ENCODE measurements at regions not wholly inside any gene's neighbourhood (a gene's known extent, or its start where the extent isn't known, plus 50 kb on each side); places are given as distances from the start of the nearest gene placed in this dataset.

DNA sequence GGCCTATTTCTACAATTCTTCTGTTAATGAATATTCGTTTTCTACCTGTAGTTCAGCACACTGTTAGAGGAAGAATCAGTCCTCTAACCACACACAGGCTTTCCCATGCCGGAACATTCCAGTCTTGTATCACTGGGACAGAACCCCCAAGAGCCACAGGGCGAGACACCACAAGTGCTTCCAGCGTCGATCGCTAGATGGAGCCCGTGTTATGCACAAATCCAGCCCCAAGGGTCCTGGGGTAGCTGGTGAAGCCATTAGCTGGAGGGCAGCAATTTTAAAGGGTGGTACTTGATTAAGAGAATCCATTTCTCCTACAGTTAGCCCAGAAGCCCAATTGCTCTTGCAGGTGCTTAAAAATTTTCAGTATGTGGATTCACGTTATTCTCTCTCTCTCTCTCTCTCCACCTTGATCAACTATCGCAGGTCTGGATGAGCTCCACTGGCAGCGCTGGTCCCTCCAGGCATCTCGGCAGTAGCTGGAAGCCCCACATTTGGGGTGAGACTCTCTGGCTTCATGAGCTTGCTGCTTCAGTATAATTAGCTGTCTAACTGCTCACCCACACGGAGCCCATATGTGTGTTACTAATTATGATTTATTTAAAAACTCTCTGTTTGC lies 148.2 kb upstream of the SNX19 start:
- TF ChIP-seq, protein P1, sequence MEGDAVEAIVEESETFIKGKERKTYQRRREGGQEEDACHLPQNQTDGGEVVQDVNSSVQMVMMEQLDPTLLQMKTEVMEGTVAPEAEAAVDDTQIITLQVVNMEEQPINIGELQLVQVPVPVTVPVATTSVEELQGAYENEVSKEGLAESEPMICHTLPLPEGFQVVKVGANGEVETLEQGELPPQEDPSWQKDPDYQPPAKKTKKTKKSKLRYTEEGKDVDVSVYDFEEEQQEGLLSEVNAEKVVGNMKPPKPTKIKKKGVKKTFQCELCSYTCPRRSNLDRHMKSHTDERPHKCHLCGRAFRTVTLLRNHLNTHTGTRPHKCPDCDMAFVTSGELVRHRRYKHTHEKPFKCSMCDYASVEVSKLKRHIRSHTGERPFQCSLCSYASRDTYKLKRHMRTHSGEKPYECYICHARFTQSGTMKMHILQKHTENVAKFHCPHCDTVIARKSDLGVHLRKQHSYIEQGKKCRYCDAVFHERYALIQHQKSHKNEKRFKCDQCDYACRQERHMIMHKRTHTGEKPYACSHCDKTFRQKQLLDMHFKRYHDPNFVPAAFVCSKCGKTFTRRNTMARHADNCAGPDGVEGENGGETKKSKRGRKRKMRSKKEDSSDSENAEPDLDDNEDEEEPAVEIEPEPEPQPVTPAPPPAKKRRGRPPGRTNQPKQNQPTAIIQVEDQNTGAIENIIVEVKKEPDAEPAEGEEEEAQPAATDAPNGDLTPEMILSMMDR (IDR thresholded peaks at IDR 0.05): peak; percentile 63 to 75 (median 67)
- TF ChIP-seq POLR2A (IDR thresholded peaks at IDR 0.05): no peak
- intact Hi-C loops (cut with DNase I): loop anchor here (10.0 kb wide), 1 partner anchor 450 kb away; no protein-coding TSS in a partner anchor

DNA sequence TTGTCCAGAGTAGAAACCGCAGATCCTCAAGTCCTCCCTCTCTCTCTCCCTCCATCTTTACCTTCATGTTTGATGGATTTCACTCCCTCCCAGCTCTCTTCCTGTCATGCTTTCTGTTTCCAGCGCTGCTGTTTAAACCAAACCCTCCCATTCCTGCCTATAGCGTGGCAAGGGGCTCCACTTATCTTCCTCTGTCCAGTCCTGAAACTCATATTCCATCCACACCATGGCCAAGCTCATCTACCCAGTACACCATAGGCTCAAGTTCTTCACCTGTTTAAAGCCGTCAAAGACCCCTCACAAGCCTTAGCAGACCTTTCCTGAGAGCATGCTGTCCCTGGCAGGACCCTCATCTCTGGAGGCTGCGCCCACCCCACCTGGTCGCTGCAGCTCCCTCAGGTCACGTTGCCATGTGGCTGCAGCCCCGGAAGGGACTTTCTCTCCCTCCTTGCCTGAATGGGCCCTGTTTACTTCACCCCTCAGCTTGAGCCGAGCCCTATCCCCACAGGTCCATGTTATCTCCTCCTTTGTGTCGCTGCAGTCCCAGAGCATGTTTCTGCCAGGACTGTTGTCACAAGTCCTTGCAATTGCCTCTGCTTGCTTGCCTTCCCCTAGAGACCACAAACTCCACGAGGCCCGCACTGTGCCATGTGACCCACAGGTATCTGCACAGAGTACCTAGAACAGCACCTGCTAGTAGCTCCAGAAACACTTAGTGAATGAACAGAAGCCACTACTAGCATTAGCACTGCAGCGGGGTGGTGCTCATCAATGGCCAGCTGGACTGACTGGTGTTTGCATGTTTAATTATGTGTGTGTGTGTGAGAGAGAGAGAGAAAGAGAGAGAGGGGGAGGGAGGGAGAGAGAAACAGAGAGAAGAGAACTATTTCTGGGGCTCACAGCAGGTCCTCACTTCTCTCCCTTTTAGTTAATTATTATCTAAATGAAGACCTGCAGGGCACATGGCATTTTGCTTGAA lies 149.4 kb upstream of the SNX19 start:
- peaks cover 0 to 5% of the 10 kb centered on the region in 2 donors for H3K27me3 ChIP-seq
- no peak overlapping the region for H3K4me3 ChIP-seq
- intact Hi-C loops (cut with DNase I): loop anchor here (5.0 to 10.0 kb wide), 2 partner anchors 449 to 607 kb away; no protein-coding TSS in a partner anchor
- WGBS, 2 donors: 34 to 43% methylated on average over 13 of the region's 13 CpGs
- no peak for ATAC-seq
- no peaks in the 10 kb centered on the region for H3K4me1 ChIP-seq
- H3K9me3 ChIP-seq: no peaks in the 10 kb centered on the region
- no peak for DNase-seq
- TF ChIP-seq, protein P1 (IDR thresholded peaks at IDR 0.05): no peak
- TF ChIP-seq POLR2A (IDR thresholded peaks at IDR 0.05): no peak
- H3K36me3 ChIP-seq (replicated peaks in 1 of 2; ENCODE audit: insufficient read depth in 1 of 2, low read depth in 2 of 2): no peaks in the 10 kb centered on the region
- H3K27ac ChIP-seq: no peak overlapping the region

More for the DNA sequence above, 148.2 kb upstream of the SNX19 start:
- Histone ChIP-seq H3K27me3 (peaks cover 0 to 5% of the 10 kb centered on the region in 2 donors), H3K4me1 (no peaks in the 10 kb centered on the region), H3K4me3 (no peak overlapping the region), H3K9me3 (no peaks in the 10 kb centered on the region), H3K36me3 (replicated peaks in 1 of 2; ENCODE audit: insufficient read depth in 1 of 2, low read depth in 2 of 2) (no peaks in the 10 kb centered on the region), H3K27ac (no peak overlapping the region)
- DNase-seq: peak; percentile 40 to 62 (median 48)
- 17 to 20% methylated on average over 12 of the region's 12 CpGs for WGBS, 2 donors
- ATAC-seq: no peak

GRCh38 chr11:131066551-131066950 lies 150.3 kb upstream of the SNX19 start:
- H3K36me3 ChIP-seq (replicated peaks in 1 of 2; ENCODE audit: insufficient read depth in 1 of 2, low read depth in 2 of 2): no peaks in the 10 kb centered on the region
- ATAC-seq (no peak), DNase-seq (no peak)
- H3K27ac ChIP-seq: no peak overlapping the region
- 38 to 47% methylated on average over 7 of the region's 7 CpGs for WGBS, 2 donors
- no peak for TF ChIP-seq POLR2A (IDR thresholded peaks at IDR 0.05)
- TF ChIP-seq, protein P1 (IDR thresholded peaks at IDR 0.05): no peak
- no peaks in the 10 kb centered on the region for H3K4me1 ChIP-seq
- no peaks in the 10 kb centered on the region for H3K9me3 ChIP-seq
- no peak overlapping the region for H3K4me3 ChIP-seq
- peaks cover 0 to 5% of the 10 kb centered on the region in 2 donors for H3K27me3 ChIP-seq
- intact Hi-C loops (cut with DNase I): loop anchor here (5.0 to 10.0 kb wide), 2 partner anchors 448 to 606 kb away; no protein-coding TSS in a partner anchor

DNA sequence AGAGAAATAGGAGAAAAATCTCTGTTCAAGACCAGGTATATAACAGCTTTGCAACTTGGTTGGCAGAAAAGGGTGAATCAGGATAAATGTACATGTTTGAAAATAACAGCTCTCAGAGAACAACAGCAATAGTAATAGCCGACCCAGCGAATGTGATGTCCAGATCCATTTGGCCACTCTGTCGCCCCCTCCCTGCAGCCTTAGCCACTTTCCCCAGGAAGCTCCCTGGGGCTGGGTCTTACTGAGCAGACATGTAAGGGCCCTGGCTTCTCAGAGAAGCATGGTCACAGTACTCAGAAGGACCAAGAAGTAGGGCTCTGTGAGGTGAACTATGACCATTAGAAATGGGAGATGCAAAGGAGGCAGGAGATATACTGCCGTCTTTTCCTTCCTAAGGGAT lies 154.1 kb upstream of the SNX19 start:
- intact Hi-C loops (cut with DNase I): no loop called here
- WGBS, 2 donors: 79 to 85% methylated on average over 4 of the region's 4 CpGs
- Histone ChIP-seq H3K4me1 (no peaks in the 10 kb centered on the region), H3K27me3 (no peaks in the 10 kb centered on the region), H3K4me3 (no peak overlapping the region), H3K36me3 (replicated peaks in 1 of 2; ENCODE audit: insufficient read depth in 1 of 2, low read depth in 2 of 2) (no peaks in the 10 kb centered on the region), H3K9me3 (no peaks in the 10 kb centered on the region), H3K27ac (no peak overlapping the region)
- no peak for DNase-seq
- TF ChIP-seq, protein P1 (IDR thresholded peaks at IDR 0.05): no peak
- TF ChIP-seq POLR2A (IDR thresholded peaks at IDR 0.05): no peak
- ATAC-seq: no peak
